Upper lobe of left lung (tissue), 4 donors: ENCODE measurements at regions not wholly inside any gene's neighbourhood (a gene's known extent, or its start where the extent isn't known, plus 50 kb on each side); places are given as distances from the start of the nearest gene placed in this dataset.

Experiments
- EP300 ChIP-seq, 4 donors: sonication (generic); formaldehyde crosslinking; IDR thresholded peaks; one replicate each; pipeline ENCODE4 v1.5.1; 2017; ENCODE audit warnings: antibody characterized with exemption in 4 of 4, control low read depth in 2 of 4
- POLR2A ChIP-seq, 4 donors: fragments of 450-650 bp; IDR thresholded peaks; one replicate each; pipeline ENCODE4 v1.5.1; 2016 to 2017; ENCODE audit warnings: antibody characterized with exemption in 4 of 4, mild to moderate bottlenecking in 2 of 4
- POLR2AphosphoS5 ChIP-seq, 2 donors: sonication (generic); formaldehyde crosslinking; IDR thresholded peaks; one replicate each; pipeline ENCODE4 v1.5.1; 2017; ENCODE audit warnings: antibody characterized with exemption in 2 of 2
- TF ChIP-seq, protein P1 (sequence below), 6 experiments: fragments of 450-650 bp in 4 of 6; fragments of 200-600 bp in 2 of 6; sonication (generic) in 2 of 6; IDR thresholded peaks; one replicate each; pipeline ENCODE4 v1.5.1; 2016 to 2019; ENCODE audit warnings: antibody characterized with exemption in 6 of 6

DNA sequence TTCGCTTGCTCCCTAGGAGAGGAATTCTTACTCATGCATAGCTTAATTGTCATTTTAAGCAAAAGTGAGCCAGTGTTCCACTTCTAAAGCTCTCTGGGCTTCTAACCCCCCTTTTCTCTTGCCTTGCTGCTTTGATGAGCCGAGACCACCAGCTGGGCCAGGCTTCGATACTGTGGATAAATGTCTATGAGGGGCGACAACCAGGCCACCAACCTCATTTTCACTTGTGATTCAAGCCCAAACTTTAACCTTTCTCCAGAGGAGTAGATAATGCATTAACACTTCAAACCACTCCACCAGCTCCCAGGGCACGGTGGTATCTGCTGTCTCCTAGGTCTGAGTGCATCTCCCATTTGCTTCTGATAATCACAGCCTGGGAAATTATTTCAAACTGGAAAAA lies 205.6 kb downstream of the PSAT1 start:
- TF ChIP-seq EP300 (IDR thresholded peaks at IDR 0.05) (no peak), POLR2AphosphoS5 (IDR thresholded peaks at IDR 0.05) (no peak), POLR2A (IDR thresholded peaks at IDR 0.05) (no peak)
- TF ChIP-seq, protein P1, sequence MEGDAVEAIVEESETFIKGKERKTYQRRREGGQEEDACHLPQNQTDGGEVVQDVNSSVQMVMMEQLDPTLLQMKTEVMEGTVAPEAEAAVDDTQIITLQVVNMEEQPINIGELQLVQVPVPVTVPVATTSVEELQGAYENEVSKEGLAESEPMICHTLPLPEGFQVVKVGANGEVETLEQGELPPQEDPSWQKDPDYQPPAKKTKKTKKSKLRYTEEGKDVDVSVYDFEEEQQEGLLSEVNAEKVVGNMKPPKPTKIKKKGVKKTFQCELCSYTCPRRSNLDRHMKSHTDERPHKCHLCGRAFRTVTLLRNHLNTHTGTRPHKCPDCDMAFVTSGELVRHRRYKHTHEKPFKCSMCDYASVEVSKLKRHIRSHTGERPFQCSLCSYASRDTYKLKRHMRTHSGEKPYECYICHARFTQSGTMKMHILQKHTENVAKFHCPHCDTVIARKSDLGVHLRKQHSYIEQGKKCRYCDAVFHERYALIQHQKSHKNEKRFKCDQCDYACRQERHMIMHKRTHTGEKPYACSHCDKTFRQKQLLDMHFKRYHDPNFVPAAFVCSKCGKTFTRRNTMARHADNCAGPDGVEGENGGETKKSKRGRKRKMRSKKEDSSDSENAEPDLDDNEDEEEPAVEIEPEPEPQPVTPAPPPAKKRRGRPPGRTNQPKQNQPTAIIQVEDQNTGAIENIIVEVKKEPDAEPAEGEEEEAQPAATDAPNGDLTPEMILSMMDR (IDR thresholded peaks at IDR 0.05), result no peak
